ENCODE measurements at regions not wholly inside any gene's neighbourhood (a gene's known extent, or its start where the extent isn't known, plus 50 kb on each side); places are given as distances from the start of the nearest gene placed in this dataset.

DNA sequence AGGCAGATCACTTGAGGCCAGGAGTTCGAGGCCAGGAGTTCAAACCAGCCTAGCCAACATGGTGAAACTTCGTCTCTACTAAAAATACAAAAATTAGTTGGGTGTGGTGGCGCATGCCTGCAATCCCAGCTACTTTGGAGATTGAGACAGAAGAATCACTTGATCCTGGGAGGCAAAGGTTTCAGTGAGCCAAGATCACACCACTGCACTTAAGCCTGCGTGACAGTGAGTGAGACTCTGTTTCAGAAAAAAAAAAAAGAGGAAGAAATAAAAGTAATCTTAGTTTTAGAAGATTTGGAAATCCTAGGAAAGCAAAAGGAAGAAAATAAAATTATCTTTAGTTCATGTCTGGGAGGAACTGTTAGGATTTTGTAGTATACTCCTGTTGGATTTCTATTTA, 77.2 kb downstream of the IL12A start:
- Histone ChIP-seq H3K9ac (ENCODE audit: low read length) (no peak overlapping the region), H3K36me3 (ENCODE audit: control insufficient read depth, insufficient read depth, low read length, severe bottlenecking) (no peaks in the 10 kb centered on the region), H3K27me3 (replicated peaks; ENCODE audit: control insufficient read depth, insufficient read depth, low read length) (peaks cover 9% of the 10 kb centered on the region), H3K4me1 (ENCODE audit: control insufficient read depth, insufficient read depth, low read length) (no peaks in the 10 kb centered on the region), H3K4me3 (ENCODE audit: low read length) (no peak overlapping the region), H3K9me3 (ENCODE audit: control insufficient read depth, low read length) (no peaks in the 10 kb centered on the region)
- DNase-seq (ENCODE audit: low read depth) = no peak

DNA sequence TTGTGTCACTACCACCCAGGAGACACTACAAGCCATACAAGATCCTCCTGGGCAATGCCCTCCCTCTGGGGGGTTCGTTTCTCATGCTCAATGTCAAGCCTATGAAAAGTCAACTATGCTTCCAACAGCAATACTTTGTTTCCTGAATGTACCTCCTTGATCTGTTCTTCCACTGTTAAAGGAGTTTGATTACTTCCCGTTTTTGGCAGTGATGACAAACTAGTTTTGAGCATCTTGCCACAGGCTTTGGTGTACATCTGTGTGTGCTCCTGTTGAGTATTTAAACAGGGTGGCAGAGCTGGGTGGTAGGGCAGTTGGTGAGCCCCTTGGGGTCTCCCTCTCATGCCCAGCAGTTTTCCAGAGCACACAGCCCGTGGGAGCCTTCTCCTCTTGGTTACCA, 81.4 kb downstream of the IL12A start:
- H3K4me1 ChIP-seq (ENCODE audit: control insufficient read depth, insufficient read depth, low read length) = no peaks in the 10 kb centered on the region
- H3K27me3 ChIP-seq (replicated peaks; ENCODE audit: control insufficient read depth, insufficient read depth, low read length) = peaks cover 15% of the 10 kb centered on the region
- H3K36me3 ChIP-seq (ENCODE audit: control insufficient read depth, insufficient read depth, low read length, severe bottlenecking) = no peaks in the 10 kb centered on the region
- no peak overlapping the region for H3K4me3 ChIP-seq (ENCODE audit: low read length)
- H3K9me3 ChIP-seq (ENCODE audit: control insufficient read depth, low read length) = no peaks in the 10 kb centered on the region
- no peak overlapping the region for H3K9ac ChIP-seq (ENCODE audit: low read length)
- no peak for DNase-seq (ENCODE audit: low read depth)

DNA sequence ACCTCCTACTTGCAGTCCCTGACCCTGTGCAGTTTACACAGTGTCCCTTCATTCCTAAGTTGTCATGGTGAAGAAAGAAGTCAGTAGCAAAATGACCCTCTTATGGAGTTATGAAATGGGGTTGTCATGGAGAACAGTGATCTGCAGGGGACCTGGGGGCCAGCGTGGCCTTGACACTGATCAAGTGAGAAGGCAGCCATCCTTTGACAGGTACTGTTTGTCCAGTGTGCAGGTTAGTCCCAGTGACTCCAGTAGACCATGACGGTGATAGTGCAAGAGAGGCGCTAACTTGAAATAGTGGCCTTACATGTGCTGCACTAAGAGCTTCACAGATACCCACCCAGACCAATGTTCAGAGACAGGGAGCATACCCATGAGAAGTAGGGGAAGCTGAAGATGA, 87.9 kb downstream of the IL12A start:
- Histone ChIP-seq H3K9me3 (ENCODE audit: control insufficient read depth, low read length) (no peaks in the 10 kb centered on the region), H3K9ac (ENCODE audit: low read length) (no peak overlapping the region), H3K4me3 (ENCODE audit: low read length) (no peak overlapping the region), H3K27me3 (replicated peaks; ENCODE audit: control insufficient read depth, insufficient read depth, low read length) (peaks cover under 1% of the 10 kb centered on the region), H3K4me1 (ENCODE audit: control insufficient read depth, insufficient read depth, low read length) (no peaks in the 10 kb centered on the region), H3K36me3 (ENCODE audit: control insufficient read depth, insufficient read depth, low read length, severe bottlenecking) (no peaks in the 10 kb centered on the region)
- no peak for DNase-seq (ENCODE audit: low read depth)

DNA sequence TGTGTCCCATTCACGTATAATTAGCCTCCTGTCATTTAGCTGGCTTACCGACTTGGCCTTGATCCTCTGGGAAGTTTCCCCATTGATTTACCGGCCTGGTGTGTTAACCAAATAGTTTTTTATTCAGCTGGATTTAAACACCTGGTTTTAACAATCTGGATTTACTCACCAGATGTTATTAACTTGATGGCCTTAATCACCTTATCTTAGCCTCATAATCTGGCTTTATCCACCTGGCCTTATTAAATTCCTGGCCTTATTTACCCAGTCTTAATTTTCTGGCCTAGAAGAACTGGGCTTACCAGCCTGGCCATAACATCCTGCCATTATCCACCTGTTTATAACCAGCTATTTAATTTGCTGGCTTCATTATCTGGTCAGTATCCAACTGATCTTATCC, 89.9 kb downstream of the IL12A start:
- no peaks in the 10 kb centered on the region for H3K4me1 ChIP-seq (ENCODE audit: control insufficient read depth, insufficient read depth, low read length)

DNA sequence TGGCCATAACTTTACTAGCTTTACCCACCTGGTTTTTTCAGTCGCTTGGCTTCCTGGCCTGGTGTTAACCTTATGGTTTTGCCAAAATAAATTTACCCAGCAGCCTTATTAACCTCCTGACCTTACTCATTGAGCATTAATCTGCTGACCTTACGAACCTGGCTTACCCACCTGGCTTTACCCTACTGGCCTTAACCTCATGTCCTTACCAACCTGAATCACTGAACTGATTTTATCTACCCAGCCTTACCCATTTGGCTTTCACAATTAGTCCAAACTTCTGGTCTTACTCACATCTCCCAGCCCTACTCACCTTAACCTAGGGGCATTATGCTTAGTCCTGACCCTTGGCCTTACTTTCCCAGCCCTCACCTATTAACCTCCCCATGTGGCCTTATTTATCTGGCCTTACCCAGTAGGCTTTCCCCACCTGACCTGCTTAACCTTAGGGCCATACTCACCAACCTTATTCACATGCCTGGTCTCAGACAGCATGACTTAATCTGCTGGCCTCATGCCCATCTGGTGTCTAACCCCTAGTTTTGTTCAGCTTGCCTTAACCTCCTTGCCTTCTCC, 93.4 kb downstream of the IL12A start:
- Histone ChIP-seq H3K27me3 (replicated peaks; ENCODE audit: control insufficient read depth, insufficient read depth, low read length) (no peaks in the 10 kb centered on the region), H3K4me3 (ENCODE audit: low read length) (no peak overlapping the region), H3K9me3 (ENCODE audit: control insufficient read depth, low read length) (no peaks in the 10 kb centered on the region), H3K9ac (ENCODE audit: low read length) (no peak overlapping the region), H3K4me1 (ENCODE audit: control insufficient read depth, insufficient read depth, low read length) (no peaks in the 10 kb centered on the region), H3K36me3 (ENCODE audit: control insufficient read depth, insufficient read depth, low read length, severe bottlenecking) (no peaks in the 10 kb centered on the region)
- DNase-seq (ENCODE audit: low read depth) = no peak

More for the DNA sequence above, 89.9 kb downstream of the IL12A start:
- DNase-seq (ENCODE audit: low read depth) = no peak
- Histone ChIP-seq H3K9ac (ENCODE audit: low read length) (no peak overlapping the region), H3K4me3 (ENCODE audit: low read length) (no peak overlapping the region), H3K36me3 (ENCODE audit: control insufficient read depth, insufficient read depth, low read length, severe bottlenecking) (no peaks in the 10 kb centered on the region), H3K9me3 (ENCODE audit: control insufficient read depth, low read length) (no peaks in the 10 kb centered on the region), H3K27me3 (replicated peaks; ENCODE audit: control insufficient read depth, insufficient read depth, low read length) (no peaks in the 10 kb centered on the region)

DNA sequence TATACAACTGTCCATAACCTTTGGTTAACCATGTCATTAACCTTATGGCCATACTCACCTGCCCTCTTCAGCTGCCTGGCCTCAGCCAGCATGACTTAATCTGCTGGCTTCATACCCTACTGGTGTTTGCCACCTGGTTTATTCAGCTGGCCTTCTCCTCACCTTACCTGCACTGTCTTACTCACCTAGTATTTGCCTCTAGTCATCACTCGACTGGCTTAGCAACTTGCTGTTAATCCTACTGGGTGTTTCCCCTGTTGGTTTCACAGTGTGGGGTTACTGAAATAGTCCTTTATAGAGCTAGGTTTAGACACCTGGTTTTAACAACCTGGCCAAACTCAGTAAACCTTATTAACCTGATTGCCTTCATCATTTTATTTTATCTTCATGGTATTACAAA, 96.4 kb downstream of the IL12A start:
- Histone ChIP-seq H3K4me1 (ENCODE audit: control insufficient read depth, insufficient read depth, low read length) (no peaks in the 10 kb centered on the region), H3K4me3 (ENCODE audit: low read length) (no peak overlapping the region), H3K9ac (ENCODE audit: low read length) (no peak overlapping the region), H3K36me3 (ENCODE audit: control insufficient read depth, insufficient read depth, low read length, severe bottlenecking) (no peaks in the 10 kb centered on the region), H3K27me3 (replicated peaks; ENCODE audit: control insufficient read depth, insufficient read depth, low read length) (no peaks in the 10 kb centered on the region), H3K9me3 (ENCODE audit: control insufficient read depth, low read length) (no peaks in the 10 kb centered on the region)
- no peak for DNase-seq (ENCODE audit: low read depth)

DNA sequence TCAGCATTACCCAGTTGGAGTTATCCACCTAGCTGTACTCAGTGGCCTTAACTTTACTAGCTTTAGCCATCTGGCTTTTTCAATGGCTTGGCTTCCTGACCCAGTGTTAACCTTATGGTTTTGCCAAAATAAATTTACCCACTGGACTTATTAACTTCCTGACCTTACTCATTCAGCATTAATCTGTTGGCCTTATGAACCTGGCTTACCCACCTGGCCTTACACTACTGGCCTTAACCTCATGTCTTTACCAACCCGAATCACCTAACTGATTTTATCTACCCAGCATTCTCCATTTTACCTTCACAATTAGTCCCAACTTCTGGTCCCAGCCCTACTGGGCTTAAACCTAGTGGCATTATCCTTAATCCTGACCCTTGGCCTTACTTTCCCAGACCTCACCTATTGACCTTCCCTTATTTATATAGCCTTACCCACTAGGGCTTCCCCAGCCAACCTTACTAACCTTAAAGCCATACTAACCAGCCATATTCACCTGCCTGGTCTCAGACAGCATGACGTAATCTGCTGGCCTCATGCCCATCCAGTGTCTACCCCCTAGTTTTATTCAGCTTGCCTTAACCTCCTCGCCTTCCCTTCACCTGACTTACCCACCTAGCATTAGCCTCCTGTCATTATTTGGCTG, 100.0 kb downstream of the IL12A start:
- H3K4me3 ChIP-seq (ENCODE audit: low read length) = no peak overlapping the region
- no peaks in the 10 kb centered on the region for H3K36me3 ChIP-seq (ENCODE audit: control insufficient read depth, insufficient read depth, low read length, severe bottlenecking)
- no peak for DNase-seq (ENCODE audit: low read depth)
- no peaks in the 10 kb centered on the region for H3K27me3 ChIP-seq (replicated peaks; ENCODE audit: control insufficient read depth, insufficient read depth, low read length)
- H3K9me3 ChIP-seq (ENCODE audit: control insufficient read depth, low read length) = no peaks in the 10 kb centered on the region
- H3K4me1 ChIP-seq (ENCODE audit: control insufficient read depth, insufficient read depth, low read length) = no peaks in the 10 kb centered on the region
- no peak overlapping the region for H3K9ac ChIP-seq (ENCODE audit: low read length)

DNA sequence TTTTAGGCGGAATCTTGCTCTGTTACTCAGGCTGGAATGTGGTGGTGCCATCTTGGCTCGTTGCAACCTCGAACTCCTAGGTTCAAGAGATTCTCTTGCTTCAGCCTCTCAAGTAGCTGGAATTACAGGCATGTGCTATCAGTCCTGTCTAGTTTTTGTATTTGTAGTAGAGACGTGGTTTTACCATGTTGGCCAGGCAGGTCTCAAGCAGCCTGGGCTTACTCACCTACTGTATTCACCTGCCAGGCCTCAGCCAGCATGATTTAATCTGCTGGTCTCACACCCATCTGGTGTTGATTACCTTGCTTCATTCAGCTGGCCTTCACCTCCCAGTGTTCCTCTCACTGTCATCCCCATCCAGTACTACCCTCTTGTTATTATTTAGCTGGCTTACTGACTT, 102.0 kb downstream of the IL12A start:
- no peak overlapping the region for H3K4me3 ChIP-seq (ENCODE audit: low read length)
- no peak for DNase-seq (ENCODE audit: low read depth)
- H3K27me3 ChIP-seq (replicated peaks; ENCODE audit: control insufficient read depth, insufficient read depth, low read length) = no peaks in the 10 kb centered on the region
- H3K9me3 ChIP-seq (ENCODE audit: control insufficient read depth, low read length) = no peaks in the 10 kb centered on the region
- H3K36me3 ChIP-seq (ENCODE audit: control insufficient read depth, insufficient read depth, low read length, severe bottlenecking) = no peaks in the 10 kb centered on the region
- H3K4me1 ChIP-seq (ENCODE audit: control insufficient read depth, insufficient read depth, low read length) = no peaks in the 10 kb centered on the region
- H3K9ac ChIP-seq (ENCODE audit: low read length) = no peak overlapping the region

DNA sequence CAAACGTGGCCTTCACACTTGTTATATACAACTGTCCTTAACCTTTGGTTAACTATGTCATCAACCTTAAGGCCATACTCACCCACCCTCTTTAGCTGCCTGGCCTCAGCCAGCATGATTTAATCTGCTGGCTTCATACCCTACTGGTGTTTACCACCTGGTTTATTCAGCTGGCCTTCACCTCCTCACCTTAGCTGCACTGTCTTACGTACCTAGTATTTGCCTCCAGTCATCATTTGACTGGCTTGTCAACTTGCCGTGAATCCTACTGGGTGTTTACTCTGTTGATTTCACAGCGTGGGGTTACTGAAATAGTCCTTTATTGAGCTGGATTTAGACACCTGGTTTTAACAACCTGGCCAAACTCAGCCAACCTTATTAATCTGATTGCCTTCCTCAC, 102.8 kb downstream of the IL12A start:
- H3K4me3 ChIP-seq (ENCODE audit: low read length) = no peak overlapping the region
- H3K9ac ChIP-seq (ENCODE audit: low read length) = no peak overlapping the region
- H3K27me3 ChIP-seq (replicated peaks; ENCODE audit: control insufficient read depth, insufficient read depth, low read length) = no peaks in the 10 kb centered on the region
- no peaks in the 10 kb centered on the region for H3K9me3 ChIP-seq (ENCODE audit: control insufficient read depth, low read length)
- no peaks in the 10 kb centered on the region for H3K36me3 ChIP-seq (ENCODE audit: control insufficient read depth, insufficient read depth, low read length, severe bottlenecking)
- DNase-seq (ENCODE audit: low read depth) = no peak
- H3K4me1 ChIP-seq (ENCODE audit: control insufficient read depth, insufficient read depth, low read length) = no peaks in the 10 kb centered on the region

DNA sequence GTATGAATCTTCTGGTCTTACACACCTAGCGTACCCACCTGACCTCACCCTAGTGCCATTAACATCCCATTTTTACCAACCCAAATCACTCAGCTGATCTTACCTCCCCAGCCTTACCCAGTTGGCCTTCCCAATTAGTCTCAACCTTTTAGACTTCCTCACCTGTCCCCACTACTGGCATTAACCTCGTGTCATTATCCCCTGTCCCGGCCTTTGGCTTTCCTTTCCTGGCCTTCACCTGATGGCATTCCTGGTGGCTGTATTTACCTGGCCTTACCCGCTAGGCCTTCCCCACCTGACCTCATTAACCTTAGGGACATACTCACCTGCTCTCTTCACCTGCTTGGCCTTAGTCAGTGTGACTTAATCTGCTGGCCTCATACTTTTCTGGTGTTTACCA, 104.1 kb downstream of the IL12A start:
- Histone ChIP-seq H3K36me3 (ENCODE audit: control insufficient read depth, insufficient read depth, low read length, severe bottlenecking) (no peaks in the 10 kb centered on the region), H3K4me1 (ENCODE audit: control insufficient read depth, insufficient read depth, low read length) (no peaks in the 10 kb centered on the region), H3K9me3 (ENCODE audit: control insufficient read depth, low read length) (no peaks in the 10 kb centered on the region), H3K4me3 (ENCODE audit: low read length) (no peak overlapping the region), H3K27me3 (replicated peaks; ENCODE audit: control insufficient read depth, insufficient read depth, low read length) (no peaks in the 10 kb centered on the region), H3K9ac (ENCODE audit: low read length) (no peak overlapping the region)
- DNase-seq (ENCODE audit: low read depth) = no peak

DNA sequence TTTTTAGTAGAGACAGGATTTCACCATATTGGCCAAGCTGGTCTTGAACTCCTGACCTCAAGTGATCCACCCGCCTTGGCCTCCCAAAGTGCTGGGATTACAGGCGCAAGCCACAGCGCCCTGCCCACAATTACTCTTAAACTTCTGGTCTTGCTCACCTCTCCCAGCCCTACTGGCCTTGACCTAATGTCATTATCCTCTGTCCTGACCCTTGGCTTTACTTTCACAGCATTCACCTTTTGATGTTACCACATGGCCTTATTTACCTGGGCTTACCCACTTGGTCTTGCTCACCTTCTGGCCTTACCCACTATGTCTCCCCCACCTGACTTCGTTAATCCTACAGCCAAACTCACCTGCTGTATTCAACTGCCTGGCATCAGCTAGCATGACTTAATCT, 105.9 kb downstream of the IL12A start:
- Histone ChIP-seq H3K36me3 (ENCODE audit: control insufficient read depth, insufficient read depth, low read length, severe bottlenecking) (no peaks in the 10 kb centered on the region), H3K9ac (ENCODE audit: low read length) (no peak overlapping the region), H3K27me3 (replicated peaks; ENCODE audit: control insufficient read depth, insufficient read depth, low read length) (peaks cover 4% of the 10 kb centered on the region), H3K9me3 (ENCODE audit: control insufficient read depth, low read length) (no peaks in the 10 kb centered on the region), H3K4me1 (ENCODE audit: control insufficient read depth, insufficient read depth, low read length) (no peaks in the 10 kb centered on the region), H3K4me3 (ENCODE audit: low read length) (no peak overlapping the region)
- no peak for DNase-seq (ENCODE audit: low read depth)

DNA sequence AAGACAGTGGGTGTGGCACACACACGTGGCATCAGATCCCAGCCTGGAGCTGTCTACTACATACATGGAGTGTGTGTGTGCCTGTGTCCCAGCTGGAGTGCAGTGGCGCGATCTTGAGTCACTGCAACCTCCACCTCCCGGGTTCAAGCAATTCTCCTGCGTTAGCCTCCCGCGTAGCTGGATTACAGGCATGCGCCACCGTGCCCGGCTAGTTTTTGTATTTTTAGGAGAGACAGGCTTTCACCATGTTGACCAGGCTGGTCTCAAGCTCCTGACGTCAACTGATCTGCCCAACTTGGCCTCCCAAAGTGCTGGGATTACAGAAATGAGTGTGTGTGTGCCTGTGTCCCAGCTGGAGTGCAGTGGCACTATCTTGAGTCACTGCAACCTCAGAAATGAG, 108.8 kb downstream of the IL12A start:
- Histone ChIP-seq H3K9ac (ENCODE audit: low read length) (no peak overlapping the region), H3K4me3 (ENCODE audit: low read length) (no peak overlapping the region), H3K9me3 (ENCODE audit: control insufficient read depth, low read length) (no peaks in the 10 kb centered on the region), H3K36me3 (ENCODE audit: control insufficient read depth, insufficient read depth, low read length, severe bottlenecking) (no peaks in the 10 kb centered on the region), H3K4me1 (ENCODE audit: control insufficient read depth, insufficient read depth, low read length) (no peaks in the 10 kb centered on the region), H3K27me3 (replicated peaks; ENCODE audit: control insufficient read depth, insufficient read depth, low read length) (peaks cover 12% of the 10 kb centered on the region)
- DNase-seq (ENCODE audit: low read depth) = no peak

Data from adipocyte (in vitro differentiated cells).